Neutrophil (primary cell): ENCODE measurements at regions not wholly inside any gene's neighbourhood (a gene's known extent, or its start where the extent isn't known, plus 50 kb on each side); places are given as distances from the start of the nearest gene placed in this dataset.

Experiments used
- H3K27ac ChIP-seq: fragments of 200-600 bp; sonication (generic); 2 replicates; pipeline ENCODE4 v1.5.1; 2016; ENCODE audit warnings: mild to moderate bottlenecking, moderate library complexity
- H3K27me3 ChIP-seq: fragments of 200-600 bp; sonication (generic); 2 replicates; pipeline ENCODE4 v1.6.0; 2016; ENCODE audit warnings: mild to moderate bottlenecking
- H3K36me3 ChIP-seq: fragments of 200-600 bp; sonication (generic); 2 replicates; pipeline ENCODE4 v1.5.1; 2017
- H3K4me1 ChIP-seq, 2 experiments: fragments of 200-600 bp in 1 of 2; sonication (generic) in 1 of 2; 1 replicate in 1 of 2; 2 replicates in 1 of 2; pipeline versions ENCODE4 v1.5.1 to v1.6.1; 2013 to 2016; ENCODE audit warnings: low read depth in 1 of 2, low read length in 1 of 2, mild to moderate bottlenecking in 1 of 2, moderate library complexity in 1 of 2; ENCODE audit not compliant: control insufficient read depth in 1 of 2, insufficient read depth in 1 of 2
- H3K4me3 ChIP-seq, 2 experiments: fragments of 200-600 bp in 1 of 2; sonication (generic) in 1 of 2; 1 replicate in 1 of 2; 2 replicates in 1 of 2; pipeline ENCODE4 v1.5.1; 2013 to 2016; ENCODE audit warnings: low read depth in 1 of 2, low read length in 1 of 2, mild to moderate bottlenecking in 1 of 2, moderate library complexity in 1 of 2
- H3K9me3 ChIP-seq: fragments of 200-600 bp; sonication (generic); 2 replicates; pipeline ENCODE4 v1.5.1; 2016
- TF ChIP-seq, protein P1 (sequence below): fragments of 200-600 bp; sonication (generic); IDR thresholded peaks from 2 replicates; pipeline ENCODE4 v1.5.1; 2016; ENCODE audit warnings: antibody characterized with exemption

DNA sequence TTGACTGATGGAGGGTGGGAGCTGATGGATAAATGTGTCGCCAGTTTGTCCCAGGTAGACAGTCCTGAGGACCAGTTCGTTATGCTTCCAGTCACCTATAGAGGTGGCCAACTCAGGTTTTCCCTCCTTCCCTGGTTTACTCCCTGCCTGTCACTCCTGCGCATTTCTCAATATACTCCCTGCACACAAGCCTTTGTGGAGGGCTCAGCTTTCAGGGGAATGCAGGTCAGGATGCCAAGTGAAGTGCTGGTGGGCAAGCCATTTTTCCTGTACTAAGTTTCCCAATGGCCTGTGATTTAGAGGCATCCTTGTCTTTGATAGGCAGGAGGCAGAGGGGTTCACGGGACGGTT lies 473.5 kb upstream of the ZMIZ1 start:
- Histone ChIP-seq H3K27ac (no peak overlapping the region), H3K36me3 (no peaks in the 10 kb centered on the region), H3K4me1 (peaks cover 10 to 19% of the 10 kb centered on the region in 2 experiments), H3K4me3 (no peak overlapping the region), H3K27me3 (no peaks in the 10 kb centered on the region), H3K9me3 (no peaks in the 10 kb centered on the region)
- TF ChIP-seq, protein P1, sequence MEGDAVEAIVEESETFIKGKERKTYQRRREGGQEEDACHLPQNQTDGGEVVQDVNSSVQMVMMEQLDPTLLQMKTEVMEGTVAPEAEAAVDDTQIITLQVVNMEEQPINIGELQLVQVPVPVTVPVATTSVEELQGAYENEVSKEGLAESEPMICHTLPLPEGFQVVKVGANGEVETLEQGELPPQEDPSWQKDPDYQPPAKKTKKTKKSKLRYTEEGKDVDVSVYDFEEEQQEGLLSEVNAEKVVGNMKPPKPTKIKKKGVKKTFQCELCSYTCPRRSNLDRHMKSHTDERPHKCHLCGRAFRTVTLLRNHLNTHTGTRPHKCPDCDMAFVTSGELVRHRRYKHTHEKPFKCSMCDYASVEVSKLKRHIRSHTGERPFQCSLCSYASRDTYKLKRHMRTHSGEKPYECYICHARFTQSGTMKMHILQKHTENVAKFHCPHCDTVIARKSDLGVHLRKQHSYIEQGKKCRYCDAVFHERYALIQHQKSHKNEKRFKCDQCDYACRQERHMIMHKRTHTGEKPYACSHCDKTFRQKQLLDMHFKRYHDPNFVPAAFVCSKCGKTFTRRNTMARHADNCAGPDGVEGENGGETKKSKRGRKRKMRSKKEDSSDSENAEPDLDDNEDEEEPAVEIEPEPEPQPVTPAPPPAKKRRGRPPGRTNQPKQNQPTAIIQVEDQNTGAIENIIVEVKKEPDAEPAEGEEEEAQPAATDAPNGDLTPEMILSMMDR = no peak

DNA sequence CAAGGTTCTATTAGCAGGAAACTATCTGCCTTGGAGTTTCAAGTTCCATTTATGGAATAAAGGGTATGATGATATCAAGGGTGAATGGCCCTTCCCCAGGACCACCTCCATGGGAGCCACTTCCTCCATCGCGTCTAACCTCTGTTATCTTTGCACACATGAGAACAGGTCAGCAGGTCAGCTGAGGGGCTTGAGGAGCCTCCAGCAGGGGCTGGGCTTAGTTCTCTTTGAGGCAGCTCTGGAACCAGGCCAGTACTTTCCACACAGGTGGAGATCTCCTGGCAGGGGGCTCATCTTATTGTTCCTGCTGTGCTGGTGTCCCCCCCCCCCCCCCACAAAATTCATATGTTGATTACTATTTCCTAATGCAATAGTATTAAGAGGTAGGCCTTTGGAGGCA lies 472.2 kb upstream of the ZMIZ1 start:
- Histone ChIP-seq H3K27me3 (no peaks in the 10 kb centered on the region), H3K4me1 (peaks cover 14 to 25% of the 10 kb centered on the region in 2 experiments), H3K9me3 (no peaks in the 10 kb centered on the region), H3K4me3 (no peak overlapping the region), H3K36me3 (no peaks in the 10 kb centered on the region), H3K27ac (no peak overlapping the region)
- TF ChIP-seq, protein P1 = no peak

DNA sequence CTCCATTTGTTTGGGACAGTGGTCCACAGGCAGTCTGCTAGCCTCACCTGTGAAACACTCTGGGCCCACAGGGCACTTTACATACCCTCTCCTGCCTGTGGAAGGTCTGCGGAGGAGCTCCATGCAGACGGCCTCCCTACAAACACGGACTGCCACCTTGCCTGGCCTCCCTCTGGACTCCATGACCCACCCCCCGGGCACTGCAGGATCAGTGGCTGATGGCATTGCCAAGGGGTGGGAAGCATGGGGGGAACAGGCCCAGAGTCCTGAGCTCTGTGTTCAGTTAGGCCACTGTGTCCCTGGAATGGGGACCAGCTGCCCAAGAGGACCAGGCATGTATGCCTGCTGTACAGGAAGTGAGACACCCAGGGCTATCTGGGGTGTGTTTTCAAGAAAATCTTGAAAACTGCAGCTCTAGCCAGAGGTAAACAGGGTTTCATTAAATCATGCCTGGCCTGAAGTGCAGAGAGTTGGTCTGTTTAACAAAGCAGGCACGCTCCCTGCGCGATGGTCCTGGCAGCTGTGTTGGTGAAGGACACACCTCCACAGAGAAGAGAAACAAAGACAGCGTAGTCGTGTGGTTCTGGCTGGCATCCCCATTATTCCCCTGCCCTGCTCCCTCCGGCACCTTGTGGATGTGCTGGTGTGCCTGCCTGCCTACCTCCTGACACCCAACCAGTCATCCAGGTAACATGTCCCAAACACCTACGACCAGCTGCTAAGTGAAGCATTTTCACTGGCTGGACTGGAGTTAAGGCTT lies 470.8 kb upstream of the ZMIZ1 start:
- Histone ChIP-seq H3K4me1 (peaks cover 12 to 28% of the 10 kb centered on the region in 2 experiments), H3K36me3 (no peaks in the 10 kb centered on the region)

DNA sequence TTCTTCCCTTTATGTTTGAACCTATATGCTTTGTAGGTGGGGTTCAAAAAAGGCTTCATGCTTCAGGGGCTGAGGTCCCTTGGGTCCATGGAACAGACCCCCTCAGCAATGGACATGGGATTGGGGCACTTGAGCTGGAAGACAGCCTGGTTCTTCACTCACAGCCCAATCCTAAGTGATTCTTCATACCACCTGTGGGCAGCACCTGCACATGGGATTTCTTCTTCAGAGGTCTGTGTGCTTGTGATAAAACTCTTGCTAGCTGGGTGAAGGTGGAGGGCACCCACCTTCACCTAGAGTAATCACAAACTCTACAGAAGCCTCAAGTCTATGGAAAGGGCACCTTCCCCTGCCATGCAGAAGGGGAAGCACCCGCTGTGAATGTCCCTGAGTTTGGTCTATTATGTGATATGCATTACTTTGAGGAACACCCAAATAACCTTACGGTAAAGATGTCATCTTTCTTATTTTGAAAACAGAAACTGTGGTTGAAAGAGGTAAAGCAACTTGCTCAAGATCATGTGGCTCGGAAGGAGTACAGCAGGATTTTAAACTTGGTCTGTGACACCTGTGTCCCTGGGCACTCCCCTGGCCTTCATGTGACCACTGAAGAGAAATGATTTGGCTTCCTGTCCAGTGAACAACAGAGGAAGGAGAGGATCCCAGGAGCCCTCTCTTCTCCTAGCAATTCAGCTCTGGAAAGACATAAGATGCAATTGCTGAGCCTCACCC lies 469.5 kb upstream of the ZMIZ1 start:
- Histone ChIP-seq H3K36me3 (no peaks in the 10 kb centered on the region), H3K9me3 (no peaks in the 10 kb centered on the region), H3K4me3 (no peak overlapping the region), H3K4me1 (peaks cover 8 to 24% of the 10 kb centered on the region in 2 experiments), H3K27me3 (no peaks in the 10 kb centered on the region), H3K27ac (no peak overlapping the region)
- TF ChIP-seq, protein P1 = no peak

More for the DNA sequence above, 470.8 kb upstream of the ZMIZ1 start:
- H3K9me3 ChIP-seq = no peaks in the 10 kb centered on the region
- H3K27ac ChIP-seq = no peak overlapping the region
- no peaks in the 10 kb centered on the region for H3K27me3 ChIP-seq
- TF ChIP-seq, protein P1 = no peak
- no peak overlapping the region for H3K4me3 ChIP-seq

DNA sequence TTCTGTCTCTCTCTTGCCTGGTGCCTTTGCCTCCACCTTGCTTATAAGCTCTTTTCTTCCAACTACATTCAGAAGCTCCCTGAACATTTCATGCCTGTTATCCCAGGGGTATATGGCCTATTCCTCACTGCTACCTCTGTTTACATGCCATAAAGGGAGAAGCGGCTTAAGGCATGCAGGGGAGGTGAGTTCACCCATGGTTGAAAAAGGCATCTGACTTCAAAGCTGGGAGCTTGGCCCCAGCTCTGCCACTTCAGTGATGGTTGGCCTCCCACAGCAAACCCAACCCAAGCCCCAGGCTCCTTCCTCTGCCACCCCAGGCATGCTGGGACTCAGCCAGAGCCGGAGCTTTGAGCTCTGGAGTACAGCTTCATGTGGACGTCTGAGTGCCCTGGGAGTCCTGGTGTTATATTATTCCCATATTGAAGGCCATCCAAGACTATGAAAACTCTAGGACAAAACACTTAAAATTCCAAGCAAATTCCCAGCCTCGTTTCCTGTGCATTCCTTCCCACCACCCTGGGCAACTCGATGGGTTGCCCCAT lies 468.6 kb upstream of the ZMIZ1 start:
- Histone ChIP-seq H3K9me3 (no peaks in the 10 kb centered on the region), H3K4me3 (no peak overlapping the region), H3K27ac (no peak overlapping the region), H3K4me1 (peaks cover 8 to 24% of the 10 kb centered on the region in 2 experiments), H3K27me3 (no peaks in the 10 kb centered on the region), H3K36me3 (no peaks in the 10 kb centered on the region)
- TF ChIP-seq, protein P1 = no peak
